ENCODE measurements at regions not wholly inside any gene's neighbourhood (a gene's known extent, or its start where the extent isn't known, plus 50 kb on each side); places are given as distances from the start of the nearest gene placed in this dataset.

GRCh38 chr2:150575861-150576260 is 88.4 kb upstream of the RND3 start (continued):
- TF ChIP-seq, protein P1, sequence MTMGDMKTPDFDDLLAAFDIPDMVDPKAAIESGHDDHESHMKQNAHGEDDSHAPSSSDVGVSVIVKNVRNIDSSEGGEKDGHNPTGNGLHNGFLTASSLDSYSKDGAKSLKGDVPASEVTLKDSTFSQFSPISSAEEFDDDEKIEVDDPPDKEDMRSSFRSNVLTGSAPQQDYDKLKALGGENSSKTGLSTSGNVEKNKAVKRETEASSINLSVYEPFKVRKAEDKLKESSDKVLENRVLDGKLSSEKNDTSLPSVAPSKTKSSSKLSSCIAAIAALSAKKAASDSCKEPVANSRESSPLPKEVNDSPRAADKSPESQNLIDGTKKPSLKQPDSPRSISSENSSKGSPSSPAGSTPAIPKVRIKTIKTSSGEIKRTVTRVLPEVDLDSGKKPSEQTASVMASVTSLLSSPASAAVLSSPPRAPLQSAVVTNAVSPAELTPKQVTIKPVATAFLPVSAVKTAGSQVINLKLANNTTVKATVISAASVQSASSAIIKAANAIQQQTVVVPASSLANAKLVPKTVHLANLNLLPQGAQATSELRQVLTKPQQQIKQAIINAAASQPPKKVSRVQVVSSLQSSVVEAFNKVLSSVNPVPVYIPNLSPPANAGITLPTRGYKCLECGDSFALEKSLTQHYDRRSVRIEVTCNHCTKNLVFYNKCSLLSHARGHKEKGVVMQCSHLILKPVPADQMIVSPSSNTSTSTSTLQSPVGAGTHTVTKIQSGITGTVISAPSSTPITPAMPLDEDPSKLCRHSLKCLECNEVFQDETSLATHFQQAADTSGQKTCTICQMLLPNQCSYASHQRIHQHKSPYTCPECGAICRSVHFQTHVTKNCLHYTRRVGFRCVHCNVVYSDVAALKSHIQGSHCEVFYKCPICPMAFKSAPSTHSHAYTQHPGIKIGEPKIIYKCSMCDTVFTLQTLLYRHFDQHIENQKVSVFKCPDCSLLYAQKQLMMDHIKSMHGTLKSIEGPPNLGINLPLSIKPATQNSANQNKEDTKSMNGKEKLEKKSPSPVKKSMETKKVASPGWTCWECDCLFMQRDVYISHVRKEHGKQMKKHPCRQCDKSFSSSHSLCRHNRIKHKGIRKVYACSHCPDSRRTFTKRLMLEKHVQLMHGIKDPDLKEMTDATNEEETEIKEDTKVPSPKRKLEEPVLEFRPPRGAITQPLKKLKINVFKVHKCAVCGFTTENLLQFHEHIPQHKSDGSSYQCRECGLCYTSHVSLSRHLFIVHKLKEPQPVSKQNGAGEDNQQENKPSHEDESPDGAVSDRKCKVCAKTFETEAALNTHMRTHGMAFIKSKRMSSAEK (CRISPR knock-in tag; IDR thresholded peaks at IDR 0.05; ENCODE audit: borderline replicate concordance), result no peak
- no peak for TF ChIP-seq JAZF1 (CRISPR knock-in tag; IDR thresholded peaks at IDR 0.05)
- no peak for TF ChIP-seq EMX1 (CRISPR knock-in tag; IDR thresholded peaks at IDR 0.05)
- TF ChIP-seq NR3C1 (CRISPR knock-in tag; conservative IDR thresholded peaks at IDR 0.05; ENCODE audit: low read depth), result no peak
- TF ChIP-seq, protein P2, sequence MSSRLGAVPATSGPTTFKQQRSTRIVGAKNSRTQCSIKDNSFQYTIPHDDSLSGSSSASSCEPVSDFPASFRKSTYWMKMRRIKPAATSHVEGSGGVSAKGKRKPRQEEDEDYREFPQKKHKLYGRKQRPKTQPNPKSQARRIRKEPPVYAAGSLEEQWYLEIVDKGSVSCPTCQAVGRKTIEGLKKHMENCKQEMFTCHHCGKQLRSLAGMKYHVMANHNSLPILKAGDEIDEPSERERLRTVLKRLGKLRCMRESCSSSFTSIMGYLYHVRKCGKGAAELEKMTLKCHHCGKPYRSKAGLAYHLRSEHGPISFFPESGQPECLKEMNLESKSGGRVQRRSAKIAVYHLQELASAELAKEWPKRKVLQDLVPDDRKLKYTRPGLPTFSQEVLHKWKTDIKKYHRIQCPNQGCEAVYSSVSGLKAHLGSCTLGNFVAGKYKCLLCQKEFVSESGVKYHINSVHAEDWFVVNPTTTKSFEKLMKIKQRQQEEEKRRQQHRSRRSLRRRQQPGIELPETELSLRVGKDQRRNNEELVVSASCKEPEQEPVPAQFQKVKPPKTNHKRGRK (CRISPR knock-in tag; IDR thresholded peaks at IDR 0.05; ENCODE audit: borderline replicate concordance), result no peak
- TF ChIP-seq, protein P3, sequence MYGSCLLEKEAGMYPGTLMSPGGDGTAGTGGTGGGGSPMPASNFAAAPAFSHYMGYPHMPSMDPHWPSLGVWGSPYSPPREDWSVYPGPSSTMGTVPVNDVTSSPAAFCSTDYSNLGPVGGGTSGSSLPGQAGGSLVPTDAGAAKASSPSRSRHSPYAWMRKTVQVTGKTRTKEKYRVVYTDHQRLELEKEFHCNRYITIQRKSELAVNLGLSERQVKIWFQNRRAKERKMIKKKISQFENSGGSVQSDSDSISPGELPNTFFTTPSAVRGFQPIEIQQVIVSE (CRISPR knock-in tag; IDR thresholded peaks at IDR 0.05; ENCODE audit: borderline replicate concordance), result no peak
- TF ChIP-seq, protein P4, sequence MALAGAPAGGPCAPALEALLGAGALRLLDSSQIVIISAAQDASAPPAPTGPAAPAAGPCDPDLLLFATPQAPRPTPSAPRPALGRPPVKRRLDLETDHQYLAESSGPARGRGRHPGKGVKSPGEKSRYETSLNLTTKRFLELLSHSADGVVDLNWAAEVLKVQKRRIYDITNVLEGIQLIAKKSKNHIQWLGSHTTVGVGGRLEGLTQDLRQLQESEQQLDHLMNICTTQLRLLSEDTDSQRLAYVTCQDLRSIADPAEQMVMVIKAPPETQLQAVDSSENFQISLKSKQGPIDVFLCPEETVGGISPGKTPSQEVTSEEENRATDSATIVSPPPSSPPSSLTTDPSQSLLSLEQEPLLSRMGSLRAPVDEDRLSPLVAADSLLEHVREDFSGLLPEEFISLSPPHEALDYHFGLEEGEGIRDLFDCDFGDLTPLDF (CRISPR knock-in tag; IDR thresholded peaks at IDR 0.05), result no peak
- TF ChIP-seq ERG (CRISPR knock-in tag; IDR thresholded peaks at IDR 0.05), result no peak
- TF ChIP-seq, protein P5, sequence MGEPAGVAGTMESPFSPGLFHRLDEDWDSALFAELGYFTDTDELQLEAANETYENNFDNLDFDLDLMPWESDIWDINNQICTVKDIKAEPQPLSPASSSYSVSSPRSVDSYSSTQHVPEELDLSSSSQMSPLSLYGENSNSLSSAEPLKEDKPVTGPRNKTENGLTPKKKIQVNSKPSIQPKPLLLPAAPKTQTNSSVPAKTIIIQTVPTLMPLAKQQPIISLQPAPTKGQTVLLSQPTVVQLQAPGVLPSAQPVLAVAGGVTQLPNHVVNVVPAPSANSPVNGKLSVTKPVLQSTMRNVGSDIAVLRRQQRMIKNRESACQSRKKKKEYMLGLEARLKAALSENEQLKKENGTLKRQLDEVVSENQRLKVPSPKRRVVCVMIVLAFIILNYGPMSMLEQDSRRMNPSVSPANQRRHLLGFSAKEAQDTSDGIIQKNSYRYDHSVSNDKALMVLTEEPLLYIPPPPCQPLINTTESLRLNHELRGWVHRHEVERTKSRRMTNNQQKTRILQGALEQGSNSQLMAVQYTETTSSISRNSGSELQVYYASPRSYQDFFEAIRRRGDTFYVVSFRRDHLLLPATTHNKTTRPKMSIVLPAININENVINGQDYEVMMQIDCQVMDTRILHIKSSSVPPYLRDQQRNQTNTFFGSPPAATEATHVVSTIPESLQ (CRISPR knock-in tag; IDR thresholded peaks at IDR 0.05), result no peak
- no peak for TF ChIP-seq ESRRA (CRISPR knock-in tag; IDR thresholded peaks at IDR 0.05; ENCODE audit: borderline replicate concordance)

DNA sequence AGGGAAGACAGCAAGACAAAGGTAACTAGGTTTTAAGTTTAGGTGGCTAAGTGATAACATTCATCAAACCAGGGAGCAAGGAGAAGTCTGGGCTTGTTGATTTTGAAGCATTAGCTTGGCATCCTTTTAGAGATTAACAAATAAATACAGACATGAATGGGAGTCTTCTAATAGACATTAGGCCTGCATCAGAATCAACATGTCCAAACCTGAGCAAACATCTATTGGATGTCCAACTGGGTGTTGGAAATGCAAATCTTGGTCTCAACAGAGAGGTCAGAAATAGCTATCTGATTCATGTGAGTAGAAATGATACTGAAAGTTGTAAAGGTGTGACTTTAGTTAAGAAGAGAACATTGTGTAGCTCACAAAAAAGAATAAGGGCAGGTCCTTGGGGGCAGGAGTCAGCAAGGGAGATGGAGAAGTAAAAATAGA is 85.5 kb upstream of the RND3 start:
- Mint-ChIP-seq H3K9me3 (peaks cover 17% of the 10 kb centered on the region), H3K4me3 (no peak overlapping the region), H3K27me3 (ENCODE audit: low read depth) (no peaks in the 10 kb centered on the region), H3K36me3 (peaks cover 12% of the 10 kb centered on the region), H3K4me1 (peaks cover 2% of the 10 kb centered on the region; the same call in 1 of the 2 replicates), H3K27ac (no peak overlapping the region)
- no peak for ATAC-seq
- DNase-seq (ENCODE audit: low spot score), result no peak
- ChIA-PET CTCF (interaction anchor here (1.1 kb wide), 1 partner anchor 25 kb away, joined by 3 read pairs; no protein-coding TSS in a partner anchor), POLR2A (no interaction called here)
- TF ChIP-seq, protein P5 (CRISPR knock-in tag; IDR thresholded peaks at IDR 0.05), result no peak
- no peak for TF ChIP-seq ZNF121 (CRISPR knock-in tag; IDR thresholded peaks at IDR 0.05)
- TF ChIP-seq, protein P6, sequence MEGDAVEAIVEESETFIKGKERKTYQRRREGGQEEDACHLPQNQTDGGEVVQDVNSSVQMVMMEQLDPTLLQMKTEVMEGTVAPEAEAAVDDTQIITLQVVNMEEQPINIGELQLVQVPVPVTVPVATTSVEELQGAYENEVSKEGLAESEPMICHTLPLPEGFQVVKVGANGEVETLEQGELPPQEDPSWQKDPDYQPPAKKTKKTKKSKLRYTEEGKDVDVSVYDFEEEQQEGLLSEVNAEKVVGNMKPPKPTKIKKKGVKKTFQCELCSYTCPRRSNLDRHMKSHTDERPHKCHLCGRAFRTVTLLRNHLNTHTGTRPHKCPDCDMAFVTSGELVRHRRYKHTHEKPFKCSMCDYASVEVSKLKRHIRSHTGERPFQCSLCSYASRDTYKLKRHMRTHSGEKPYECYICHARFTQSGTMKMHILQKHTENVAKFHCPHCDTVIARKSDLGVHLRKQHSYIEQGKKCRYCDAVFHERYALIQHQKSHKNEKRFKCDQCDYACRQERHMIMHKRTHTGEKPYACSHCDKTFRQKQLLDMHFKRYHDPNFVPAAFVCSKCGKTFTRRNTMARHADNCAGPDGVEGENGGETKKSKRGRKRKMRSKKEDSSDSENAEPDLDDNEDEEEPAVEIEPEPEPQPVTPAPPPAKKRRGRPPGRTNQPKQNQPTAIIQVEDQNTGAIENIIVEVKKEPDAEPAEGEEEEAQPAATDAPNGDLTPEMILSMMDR (IDR thresholded peaks at IDR 0.05), result no peak
- TF ChIP-seq ZNF423 (CRISPR knock-in tag; IDR thresholded peaks at IDR 0.05), result no peak
- TF ChIP-seq, protein P1 (CRISPR knock-in tag; IDR thresholded peaks at IDR 0.05; ENCODE audit: borderline replicate concordance), result no peak
- no peak for TF ChIP-seq CBFB (CRISPR knock-in tag; IDR thresholded peaks at IDR 0.05; ENCODE audit: low read depth)
- TF ChIP-seq JUN (CRISPR knock-in tag; IDR thresholded peaks at IDR 0.05), result no peak
- TF ChIP-seq RORB (CRISPR knock-in tag; IDR thresholded peaks at IDR 0.05), result no peak

Measured in WTC11 (cell line).